Ammon's horn (tissue), 1 donor: ENCODE measurements at regions not wholly inside any gene's neighbourhood (a gene's known extent, or its start where the extent isn't known, plus 50 kb on each side); places are given as distances from the start of the nearest gene placed in this dataset.
"Not testable (repeated sequence)": the region's sequence is repeated elsewhere in the genome, so short reads cannot be mapped to it uniquely, and the experiment has no call there.

Experiments
- DNase-seq: peaks from one replicate; pipeline ENCODE4 v3.0.0-alpha.2; 2016; ENCODE audit warnings: low spot score

DNA sequence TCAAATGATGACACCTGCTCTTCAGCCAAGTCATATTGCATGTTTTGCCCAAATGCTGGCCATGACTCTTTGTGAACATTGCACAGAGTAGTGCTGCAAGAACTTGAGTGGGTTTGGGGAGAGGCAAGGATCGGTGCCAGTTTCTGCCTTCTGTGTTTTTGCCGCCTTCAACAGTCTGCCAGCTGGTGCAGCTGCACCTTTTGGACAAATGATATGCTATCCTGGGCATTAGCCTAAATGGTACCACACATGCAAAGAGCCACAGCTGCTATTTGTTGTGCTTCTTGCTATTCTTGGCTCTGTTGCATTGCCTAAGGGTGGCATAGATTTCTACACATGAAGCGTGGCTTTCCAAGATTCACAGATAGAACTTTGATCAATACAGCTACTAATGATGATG is 189.0 kb upstream of the CCN2 start:
- peak; percentile 52 for DNase-seq

DNA sequence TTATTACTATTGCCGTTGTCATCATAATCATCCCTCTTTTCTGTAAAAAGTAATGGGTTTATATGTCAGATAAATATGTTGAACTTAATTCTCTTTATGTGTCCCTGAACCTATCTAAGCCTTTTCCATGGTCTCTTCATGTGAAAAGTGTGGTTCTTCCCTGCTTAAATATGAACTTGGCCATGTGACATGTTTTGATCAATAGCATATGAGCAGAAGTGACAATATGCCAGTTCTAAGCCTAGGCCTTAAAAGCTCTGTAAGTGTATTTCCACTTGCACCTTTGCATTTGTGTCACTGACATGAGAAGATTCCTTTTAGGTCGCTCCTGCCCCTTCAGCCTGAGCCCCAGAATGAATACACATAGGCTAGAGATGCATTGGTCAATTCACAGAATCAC is 188.4 kb upstream of the CCN2 start:
- no peak for DNase-seq

DNA sequence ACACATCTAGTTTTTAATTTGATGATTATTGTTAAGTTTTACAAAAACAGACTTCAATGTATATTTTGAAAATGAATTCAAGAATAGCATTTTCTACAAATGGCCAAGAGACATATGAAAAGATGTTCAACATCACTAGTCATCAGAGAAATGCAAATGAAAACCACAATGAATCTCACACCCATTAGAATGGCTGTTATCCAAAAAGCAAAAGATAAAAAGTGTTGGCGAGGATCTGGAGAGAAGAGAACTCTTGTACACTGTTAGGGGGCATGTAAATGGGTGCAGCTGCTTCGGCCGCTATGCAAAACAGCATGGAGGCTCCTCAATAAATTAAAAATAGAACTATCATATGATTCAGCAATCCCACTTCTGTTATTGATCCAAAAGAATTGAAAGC is 185.8 kb upstream of the CCN2 start:
- no peak for DNase-seq

DNA sequence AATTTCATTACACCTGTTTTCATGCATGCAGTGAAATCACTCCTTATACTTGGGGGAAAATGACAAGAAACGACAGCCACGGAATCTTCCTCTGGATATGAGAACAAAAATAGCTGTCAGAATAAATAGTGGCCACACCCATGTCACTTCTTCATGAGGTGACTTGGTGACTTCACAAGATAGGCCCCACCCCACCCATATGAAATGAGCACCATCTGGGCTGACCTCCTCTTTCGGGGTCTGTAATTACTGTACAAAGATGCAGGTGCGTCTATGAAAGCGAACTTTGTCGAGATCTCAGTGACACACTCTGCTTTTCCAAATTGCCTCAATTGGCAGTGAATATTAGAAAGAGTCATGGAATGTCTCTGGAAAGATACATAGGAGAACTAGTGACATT is 184.2 kb upstream of the CCN2 start:
- DNase-seq, result no peak

DNA sequence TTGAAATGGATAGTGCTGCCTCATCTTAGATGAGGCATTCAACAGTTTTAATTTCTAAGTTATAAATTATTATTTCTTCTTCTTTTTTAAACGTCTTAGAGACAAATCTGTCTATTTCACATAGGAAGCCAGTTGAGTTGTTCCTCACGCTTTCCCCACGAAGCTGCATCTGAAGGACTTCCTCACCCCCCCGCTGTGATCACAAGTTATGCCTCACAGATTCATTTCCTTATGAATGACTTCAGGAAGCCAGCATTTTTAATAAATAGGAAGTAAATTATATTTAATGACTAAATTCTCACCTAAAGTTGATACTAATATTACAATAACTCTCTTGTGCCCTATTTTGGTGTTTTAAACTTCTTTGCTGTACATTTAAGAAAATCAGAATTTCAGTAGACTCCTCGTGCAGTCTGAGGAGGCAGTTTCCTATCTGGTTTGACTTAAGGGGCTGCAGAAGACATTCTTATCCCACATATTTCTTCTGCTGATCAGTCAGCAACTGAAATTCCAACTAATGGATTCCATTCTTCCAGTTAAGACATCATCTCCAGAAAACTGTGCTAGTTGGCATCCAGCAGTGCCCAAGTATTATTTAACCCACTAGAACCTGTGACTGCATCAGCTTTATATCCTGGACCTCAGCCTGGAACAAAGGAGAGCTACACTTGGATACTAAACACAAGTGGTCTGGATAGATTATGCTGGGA is 182.7 kb upstream of the CCN2 start:
- DNase-seq, result no peak

DNA sequence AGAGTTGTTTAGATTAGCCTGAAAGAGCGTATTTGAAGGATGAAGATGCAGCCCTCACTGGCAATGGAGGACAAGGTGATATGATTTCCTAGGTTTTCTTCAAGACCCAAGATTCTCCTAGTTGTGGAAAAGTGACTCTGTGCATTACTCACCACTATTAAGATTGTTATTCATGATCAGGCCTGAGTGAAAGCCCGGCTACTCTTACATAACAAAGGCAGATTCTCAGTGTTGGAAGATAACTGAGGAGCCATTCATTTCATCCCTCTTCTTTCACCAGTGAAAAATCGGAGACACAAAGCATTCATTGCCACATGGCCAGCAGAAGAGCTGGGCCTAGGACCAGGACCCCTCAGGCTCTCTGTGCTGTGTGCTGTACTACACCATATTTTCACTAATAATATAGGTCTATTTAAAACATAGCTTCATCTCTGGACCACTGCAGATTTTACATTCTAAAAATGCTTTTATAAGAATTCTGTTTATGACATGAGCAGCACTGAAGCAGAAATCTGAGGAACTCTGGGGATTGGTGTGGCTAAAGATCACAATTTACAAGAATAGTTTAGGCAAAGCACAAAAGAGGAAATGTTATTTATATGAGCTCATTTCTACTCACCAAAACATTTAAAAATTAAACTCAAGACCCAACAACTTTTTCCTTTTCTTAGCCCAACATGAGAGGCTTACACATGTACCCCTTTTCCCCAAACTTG is 181.9 kb upstream of the CCN2 start:
- peak; percentile 75 for DNase-seq

DNA sequence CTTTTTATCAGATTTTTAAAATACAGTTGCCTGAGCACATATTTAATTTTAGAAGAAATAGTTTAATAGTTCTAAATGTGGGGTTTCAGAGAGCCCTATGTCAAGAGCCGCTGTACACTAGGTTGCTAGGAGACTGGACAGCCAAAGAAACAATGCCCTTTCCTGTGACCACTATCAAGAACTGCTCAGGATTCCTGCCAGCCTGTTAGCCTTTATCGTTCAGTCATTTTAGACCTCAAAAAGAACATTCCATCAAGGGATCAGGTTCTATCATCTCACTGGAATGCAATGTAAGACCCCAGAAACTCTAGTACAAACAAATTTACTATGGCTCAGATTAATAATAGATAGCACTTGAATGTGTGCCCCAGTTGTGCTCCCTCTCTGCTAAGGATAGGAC is 181.2 kb upstream of the CCN2 start:
- no peak for DNase-seq

DNA sequence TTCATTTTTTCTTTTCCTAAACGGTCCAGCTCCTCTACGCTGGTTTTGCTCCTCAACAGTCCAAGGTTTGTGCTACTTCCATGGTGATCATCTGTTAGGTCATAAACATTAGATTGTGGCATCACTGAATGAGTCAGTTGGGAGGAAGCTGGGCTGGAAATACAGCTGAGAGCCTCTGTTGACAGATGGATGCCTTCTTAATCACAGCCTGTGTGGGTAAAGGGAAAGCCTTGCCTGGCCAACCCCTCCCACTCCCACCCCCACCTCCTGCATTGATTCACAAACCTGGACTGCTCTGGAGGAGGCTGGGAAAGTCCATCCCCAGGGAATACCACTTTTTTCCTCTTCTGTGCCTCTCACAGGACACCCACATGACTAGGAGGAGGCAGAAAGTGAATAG is 180.6 kb upstream of the CCN2 start:
- DNase-seq, result no peak

DNA sequence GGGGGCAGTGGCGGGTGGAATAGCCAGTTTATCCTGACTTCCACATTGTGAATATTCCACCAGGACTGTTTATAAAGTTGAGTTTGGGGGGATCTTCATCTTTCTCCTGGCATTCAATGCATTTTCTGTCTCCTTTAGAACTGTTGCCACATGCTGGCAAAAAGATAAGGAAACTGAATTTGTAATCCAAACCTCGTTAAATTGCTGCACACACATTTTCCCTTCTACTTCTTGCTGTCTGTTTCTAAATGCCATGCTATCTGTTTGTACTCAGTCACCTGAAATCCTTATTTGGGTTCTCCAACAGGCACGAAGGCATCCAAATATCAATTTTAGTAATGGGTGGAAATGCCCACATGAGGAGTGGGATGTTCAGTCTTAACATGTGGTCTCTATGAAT is 180.2 kb upstream of the CCN2 start:
- DNase-seq, result no peak

DNA sequence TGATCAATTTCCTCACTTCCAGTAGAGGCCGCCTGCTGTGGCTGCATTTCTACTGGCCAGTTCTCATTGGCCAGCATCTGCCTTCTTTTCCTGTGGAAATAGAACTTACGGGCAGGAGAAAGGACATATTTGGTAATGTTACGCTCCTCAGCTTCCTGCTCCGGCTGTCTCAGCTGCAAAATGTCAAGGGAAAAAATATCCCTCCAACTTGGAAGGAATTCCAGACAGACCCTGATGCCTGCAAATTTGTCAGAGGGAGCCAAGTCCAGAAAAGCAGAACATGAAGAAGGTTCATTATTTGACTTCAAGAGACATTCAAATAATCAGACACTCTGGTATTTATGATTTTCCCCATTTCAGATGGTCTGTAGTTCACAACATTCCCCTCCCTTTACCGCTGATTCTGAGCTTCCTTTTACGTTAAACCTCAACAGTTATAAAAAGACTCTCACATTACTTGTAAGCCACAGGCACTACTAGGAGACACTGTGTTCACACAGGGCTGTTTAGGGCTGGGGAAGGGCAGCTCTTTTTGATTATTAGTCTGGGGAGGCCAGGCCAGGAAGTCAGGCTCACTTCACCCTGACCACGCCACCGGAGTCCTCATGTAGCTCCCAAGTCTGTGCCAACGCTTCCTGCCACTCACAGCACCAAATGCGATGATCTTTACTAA is 179.6 kb upstream of the CCN2 start:
- DNase-seq, result no peak

DNA sequence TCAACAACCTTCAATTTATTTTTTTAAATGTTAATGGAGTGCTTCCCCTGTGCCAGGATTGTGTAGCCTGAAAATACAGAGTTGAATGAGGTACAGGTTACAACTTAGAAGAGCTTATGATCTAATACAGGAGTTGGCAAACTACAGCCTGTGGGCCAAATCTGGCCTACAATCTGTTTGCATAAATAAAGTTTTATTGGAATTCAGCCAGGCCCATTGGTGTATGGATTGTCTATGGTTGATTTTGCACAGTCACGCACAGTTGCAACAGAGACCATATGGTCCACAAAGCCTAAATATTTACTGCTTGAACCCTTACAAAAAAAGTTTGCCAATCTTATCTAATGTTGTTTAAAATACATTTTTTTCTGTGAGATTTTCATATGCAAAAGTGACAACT is 177.3 kb upstream of the CCN2 start:
- DNase-seq, result no peak

DNA sequence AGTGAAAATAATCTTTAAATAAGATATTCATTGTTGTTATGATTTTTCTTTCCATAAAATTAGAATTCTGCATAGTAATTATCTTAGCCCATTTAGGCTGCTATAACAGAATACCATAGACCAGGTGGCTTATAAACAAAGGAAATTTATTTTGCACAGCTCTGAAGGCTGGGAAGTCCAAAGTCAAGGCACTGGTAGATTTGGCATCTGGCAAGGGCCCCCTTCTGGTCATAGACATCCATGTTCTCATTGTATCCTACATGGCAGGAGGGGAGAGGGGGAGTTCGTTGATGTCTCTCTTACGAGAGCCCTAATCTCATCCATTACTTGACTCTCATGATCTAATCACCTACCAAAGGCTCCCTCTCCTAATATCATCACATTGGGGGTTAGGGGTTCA is 175.0 kb upstream of the CCN2 start:
- no peak for DNase-seq

DNA sequence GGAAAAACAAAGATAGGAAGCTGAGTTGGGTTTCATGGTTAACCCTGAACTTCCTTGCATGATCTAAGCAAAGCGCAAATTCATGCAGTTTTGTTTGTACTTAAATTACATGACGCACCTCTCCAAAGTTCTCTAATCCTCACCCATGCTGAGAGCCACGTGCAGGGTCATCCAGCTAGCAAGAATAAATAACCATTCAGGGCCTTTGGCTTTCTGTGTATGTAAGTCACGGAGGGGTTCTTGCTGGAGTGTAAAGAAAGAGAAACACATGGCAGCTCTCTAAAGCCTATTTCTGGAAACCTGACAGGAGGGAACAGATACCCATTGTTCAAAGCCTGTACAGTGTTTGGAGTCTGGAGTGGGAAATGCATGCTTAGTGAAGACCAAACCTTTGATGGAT is 171.7 kb upstream of the CCN2 start:
- peak; percentile 84 for DNase-seq

DNA sequence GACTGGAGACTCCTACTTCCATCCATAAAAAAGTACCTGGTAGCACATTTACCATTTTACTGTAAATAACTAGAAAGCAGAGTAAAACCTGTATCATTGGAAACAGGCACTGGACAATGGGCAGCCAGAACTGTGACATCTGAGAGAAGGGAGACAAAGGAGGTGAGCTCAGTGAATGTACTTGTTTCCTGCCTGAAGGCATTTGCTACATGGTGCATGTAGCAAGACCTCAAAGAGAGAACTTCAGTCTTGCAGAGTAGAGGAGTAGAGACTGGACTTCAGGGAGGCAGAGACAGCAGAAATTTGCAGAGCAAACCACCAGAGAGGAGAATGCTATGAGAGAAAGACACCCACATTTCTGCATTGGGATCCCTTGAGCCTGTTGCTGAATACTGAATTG is 171.0 kb upstream of the CCN2 start:
- no peak for DNase-seq

DNA sequence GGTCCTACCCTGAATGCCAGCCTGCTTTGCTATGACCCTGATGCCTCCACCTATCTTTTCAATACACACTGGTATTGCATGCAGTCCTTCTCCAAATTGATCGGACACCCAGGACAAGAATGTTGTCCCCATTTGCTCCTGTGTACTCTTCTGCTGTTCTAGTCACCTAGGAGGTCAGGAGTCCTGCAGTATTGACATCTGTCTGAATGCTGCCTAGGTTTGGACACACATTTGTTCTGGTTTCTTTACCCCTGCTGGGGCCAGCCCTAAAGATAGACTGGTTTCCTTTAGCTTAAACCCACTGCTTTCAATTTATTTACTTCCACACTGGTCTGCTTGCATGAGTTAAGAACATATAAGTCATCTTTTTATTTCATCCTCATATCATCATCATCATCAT is 167.0 kb upstream of the CCN2 start:
- DNase-seq, result no peak

DNA sequence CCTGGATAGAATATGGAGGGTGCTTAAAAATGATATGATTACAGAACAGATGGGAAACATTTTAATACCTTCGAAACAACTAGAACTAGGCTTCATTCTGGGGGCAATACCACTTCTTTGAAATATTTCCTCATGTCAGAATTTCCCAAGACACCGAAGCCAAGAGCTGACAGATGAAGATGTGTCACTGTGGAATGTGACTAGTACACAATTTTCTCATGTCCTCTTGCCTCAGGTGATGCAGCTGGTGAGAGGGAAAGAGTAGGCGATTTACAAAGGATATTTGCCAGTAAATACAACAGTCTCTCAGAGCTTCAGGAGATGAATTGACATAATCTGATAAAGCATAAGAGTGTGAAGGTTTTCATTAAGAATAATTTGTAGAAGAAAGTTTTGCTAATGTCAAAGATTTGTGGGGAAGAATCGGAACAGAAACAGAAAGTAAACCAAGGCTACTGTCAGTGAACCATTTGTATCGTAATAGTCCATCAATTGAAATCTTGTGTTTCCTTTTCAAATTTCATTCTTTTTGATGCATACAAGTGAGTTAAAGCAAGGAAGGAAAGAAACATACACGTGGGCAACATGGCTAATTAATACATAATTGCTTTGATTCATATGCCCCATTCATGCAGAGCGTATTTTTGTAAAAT is 164.7 kb upstream of the CCN2 start:
- DNase-seq, result no peak

DNA sequence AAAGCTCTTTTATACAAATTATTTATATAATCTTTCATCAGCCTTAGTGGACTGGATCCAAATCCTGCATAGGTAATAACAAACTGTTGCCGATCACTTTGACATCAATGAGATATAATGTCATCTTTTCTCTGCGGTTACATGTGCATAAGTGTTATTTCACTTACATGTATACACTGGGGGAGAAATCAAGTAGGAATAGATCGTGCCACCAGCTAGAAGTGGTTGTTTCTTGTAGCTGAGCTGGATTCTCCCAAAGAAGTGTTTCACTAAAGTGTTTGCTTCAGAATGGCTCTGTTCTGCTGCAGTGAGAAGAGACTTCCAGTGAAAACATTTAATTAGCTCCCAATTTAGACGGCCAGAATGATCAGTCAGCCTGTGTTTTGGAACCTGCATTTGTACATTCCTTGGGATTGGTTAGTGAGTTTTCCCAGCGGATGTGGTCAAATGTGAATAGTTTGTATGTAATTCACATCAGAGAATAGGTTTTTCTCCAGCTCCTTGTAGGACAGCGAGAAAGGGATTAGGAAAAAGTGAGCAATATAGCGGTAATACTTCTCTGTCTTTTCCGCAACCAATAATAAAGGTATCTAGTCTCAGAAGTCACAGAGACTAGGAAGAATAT is 163.1 kb upstream of the CCN2 start:
- no peak for DNase-seq

DNA sequence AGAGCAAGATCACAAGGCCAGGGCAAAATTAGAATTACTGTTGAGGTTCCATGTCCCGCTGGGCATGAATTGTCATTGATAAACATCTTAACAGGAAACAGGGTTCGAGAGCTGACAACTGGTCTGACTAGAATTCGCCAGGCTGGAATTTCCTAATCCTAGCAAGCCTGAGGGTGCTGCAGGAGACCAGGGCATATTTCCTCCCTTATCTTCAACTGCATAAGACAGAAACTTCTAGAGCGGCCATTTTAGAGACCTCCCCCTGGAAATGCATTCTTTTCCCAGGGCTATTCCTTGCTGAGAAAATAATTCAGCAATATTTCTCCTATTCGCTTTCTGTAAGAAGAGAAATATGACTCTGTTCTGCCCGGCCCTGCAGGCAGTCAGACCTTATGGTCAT is 158.6 kb upstream of the CCN2 start:
- not testable (repeated sequence) for DNase-seq

DNA sequence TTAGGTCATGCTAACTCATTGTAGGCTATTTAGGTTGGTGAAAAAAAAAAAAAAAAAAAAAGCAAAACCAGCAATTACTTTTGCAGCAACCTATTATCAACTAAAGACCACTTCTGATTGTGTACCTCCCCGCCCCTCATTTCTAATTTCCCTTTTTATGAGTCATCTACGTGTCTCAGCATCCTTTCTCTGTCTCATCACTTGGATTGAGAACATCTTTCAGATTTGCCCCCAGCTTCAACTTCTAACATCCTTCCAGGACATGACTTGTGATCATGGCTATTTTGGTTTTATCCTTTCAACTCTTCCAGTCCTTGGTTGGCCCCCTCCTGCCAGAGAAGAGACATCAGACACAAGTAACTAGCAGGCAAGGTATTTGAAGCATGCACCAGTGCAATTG is 156.7 kb upstream of the CCN2 start:
- DNase-seq, result no peak

DNA sequence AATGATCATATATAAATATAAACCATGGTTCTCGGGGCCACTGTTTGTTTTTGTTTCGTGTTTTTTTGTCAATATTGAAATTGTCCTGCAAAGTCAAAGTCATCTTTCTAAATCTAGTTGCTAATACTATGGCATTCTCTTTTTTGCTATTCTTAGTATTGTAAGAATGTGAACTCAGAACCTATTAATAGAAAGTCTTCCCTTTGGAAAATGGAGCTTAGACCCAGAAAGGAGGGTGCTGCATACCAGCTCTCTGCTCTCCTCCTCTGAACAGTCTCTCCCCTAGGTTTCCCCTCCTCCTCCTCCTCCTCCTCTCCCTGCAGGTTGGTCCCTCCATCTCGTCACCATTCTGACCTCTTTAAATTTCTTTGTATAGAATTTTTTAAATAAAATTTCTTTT is 150.4 kb upstream of the CCN2 start:
- DNase-seq, result no peak

DNA sequence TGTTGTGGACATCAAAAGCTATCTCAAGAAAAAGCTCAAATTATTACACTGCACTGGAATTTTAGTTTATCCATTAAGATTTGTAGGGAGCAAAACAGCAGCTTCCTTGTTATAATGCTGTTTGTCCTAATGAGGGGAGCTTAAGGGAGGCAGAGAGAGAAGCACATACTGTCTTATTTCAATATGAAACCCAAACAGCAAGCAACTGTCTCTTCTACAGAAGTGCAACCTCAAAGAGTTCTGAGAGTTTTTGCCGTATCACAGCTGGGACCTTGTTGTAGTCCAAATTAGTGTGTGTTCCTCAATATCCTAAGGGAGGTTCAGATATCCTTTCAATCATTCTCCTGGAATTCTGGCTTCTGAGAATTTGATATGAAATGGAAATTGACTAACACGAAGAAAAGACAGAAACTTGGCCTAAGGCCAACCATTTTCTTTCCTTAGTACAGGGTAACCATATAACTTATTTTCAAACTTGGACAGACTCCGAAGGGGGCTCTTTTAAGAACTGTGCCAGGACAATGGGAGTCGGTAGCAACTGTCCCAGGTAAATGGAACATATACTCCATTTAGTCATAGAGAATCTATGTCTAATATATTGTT is 149.3 kb upstream of the CCN2 start:
- DNase-seq, result no peak

DNA sequence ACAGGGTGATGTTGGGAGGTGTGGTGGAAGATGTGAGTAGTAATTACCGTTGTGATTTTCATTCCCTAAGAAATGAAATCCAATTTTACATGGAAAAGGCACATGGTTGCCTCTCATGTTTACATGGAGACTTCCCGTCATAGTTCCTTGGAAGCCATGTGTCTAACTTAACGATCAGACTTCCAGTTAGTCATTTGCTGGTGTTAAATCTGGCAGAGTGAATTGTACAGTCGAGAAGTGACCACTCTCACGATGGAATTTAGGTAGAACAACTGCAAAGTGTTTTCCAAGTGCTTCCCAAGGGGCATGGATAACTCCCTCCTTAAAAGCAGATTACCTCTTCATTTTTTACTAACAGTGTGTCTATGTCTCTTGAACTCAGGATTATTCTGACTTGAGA is 145.8 kb upstream of the CCN2 start:
- no peak for DNase-seq
